Uterus (tissue), 3 donors: ENCODE measurements at regions not wholly inside any gene's neighbourhood (a gene's known extent, or its start where the extent isn't known, plus 50 kb on each side); places are given as distances from the start of the nearest gene placed in this dataset.

Experiments used
- DNase-seq, 2 donors: peaks; one replicate each; pipeline ENCODE4 v3.0.0-alpha.2; 2019 to 2020
- H3K27ac ChIP-seq, 2 donors: fragments of 200-600 bp; sonication (generic); 1 replicate in 1 of 2; 2 replicates in 1 of 2; pipeline ENCODE4 v1.5.1; 2016 to 2018
- H3K27me3 ChIP-seq, 2 donors: fragments of 200-600 bp; sonication (generic); one replicate each; pipeline ENCODE4 v1.5.1; 2018 to 2019; ENCODE audit warnings: control low read depth in 1 of 2
- H3K36me3 ChIP-seq, 2 donors: fragments of 200-600 bp; sonication (generic); one replicate each; pipeline ENCODE4 v1.5.1; 2019; ENCODE audit warnings: control low read depth in 1 of 2
- H3K4me1 ChIP-seq, 2 donors: fragments of 200-600 bp; sonication (generic); one replicate each; pipeline ENCODE4 v1.5.1; 2018 to 2019; ENCODE audit warnings: control low read depth in 1 of 2
- H3K4me3 ChIP-seq, 2 donors: fragments of 200-600 bp; sonication (generic); 1 replicate in 1 of 2; 2 replicates in 1 of 2; pipeline ENCODE4 v1.5.1; 2018 to 2019; ENCODE audit warnings: mild to moderate bottlenecking in 1 of 2
- H3K9me3 ChIP-seq, 2 donors: fragments of 200-600 bp; sonication (generic); one replicate each; pipeline ENCODE4 v1.5.1; 2019; ENCODE audit warnings: control low read depth in 1 of 2
- CTCF ChIP-seq, 4 experiments: fragments of 200-600 bp in 2 of 4; fragments of 450-650 bp in 2 of 4; sonication (generic) in 2 of 4; IDR thresholded peaks; one replicate each; pipeline ENCODE4 v1.5.1; 2016 to 2019; ENCODE audit warnings: antibody characterized with exemption in 4 of 4, mild to moderate bottlenecking in 2 of 4, moderate library complexity in 1 of 4
- POLR2A ChIP-seq, 2 donors: fragments of 450-650 bp; IDR thresholded peaks; one replicate each; pipeline ENCODE4 v1.6.1; 2016; ENCODE audit warnings: antibody characterized with exemption in 2 of 2, mild to moderate bottlenecking in 1 of 2, moderate library complexity in 1 of 2
- intact Hi-C: fragments of 100-400 bp; cut with DNase I; formaldehyde crosslinking; loops from one replicate; pipeline ENCODE4 v1.15.1; 2023; ENCODE audit warnings: low total_unique reads
- donor health status: DM: yes; HTN: yes; CAD: no.

- no peak for DNase-seq
- Histone ChIP-seq H3K4me3 (no peak overlapping the region), H3K36me3 (no peaks in the 10 kb centered on the region), H3K4me1 (no peaks in the 10 kb centered on the region), H3K27me3 (no peaks in the 10 kb centered on the region), H3K9me3 (no peaks in the 10 kb centered on the region), H3K27ac (no peak overlapping the region)
- intact Hi-C loops: no loop called here
- TF ChIP-seq POLR2A (IDR thresholded peaks at IDR 0.05) (no peak), CTCF (IDR thresholded peaks at IDR 0.05) (no peak)
Observed at GRCh38 chr13:78024996-78025395, 106.4 kb upstream of the EDNRB start.

GRCh38 chr13:78022164-78022877 lies 103.7 kb upstream of the EDNRB start:
- intact Hi-C loops: no loop called here
- Histone ChIP-seq H3K36me3 (no peaks in the 10 kb centered on the region), H3K27me3 (no peaks in the 10 kb centered on the region), H3K4me3 (no peak overlapping the region), H3K4me1 (no peaks in the 10 kb centered on the region), H3K27ac (no peak overlapping the region), H3K9me3 (no peaks in the 10 kb centered on the region)
- no peak for DNase-seq
- no peak for TF ChIP-seq POLR2A (IDR thresholded peaks at IDR 0.05)
- TF ChIP-seq CTCF (IDR thresholded peaks at IDR 0.05): no peak

GRCh38 chr13:78020861-78021260 lies 102.2 kb upstream of the EDNRB start:
- TF ChIP-seq CTCF (IDR thresholded peaks at IDR 0.05) (no peak), POLR2A (IDR thresholded peaks at IDR 0.05) (no peak)
- DNase-seq: no peak
- Histone ChIP-seq H3K4me1 (no peaks in the 10 kb centered on the region), H3K27ac (no peak overlapping the region), H3K9me3 (no peaks in the 10 kb centered on the region), H3K27me3 (no peaks in the 10 kb centered on the region), H3K36me3 (no peaks in the 10 kb centered on the region), H3K4me3 (no peak overlapping the region)
- intact Hi-C loops: no loop called here

- Histone ChIP-seq H3K4me1 (no peaks in the 10 kb centered on the region), H3K36me3 (no peaks in the 10 kb centered on the region), H3K27ac (no peak overlapping the region), H3K27me3 (no peaks in the 10 kb centered on the region), H3K4me3 (no peak overlapping the region), H3K9me3 (no peaks in the 10 kb centered on the region)
- TF ChIP-seq POLR2A (IDR thresholded peaks at IDR 0.05) (no peak), CTCF (IDR thresholded peaks at IDR 0.05) (no peak)
- intact Hi-C loops: no loop called here
- DNase-seq: no peak
Observed at GRCh38 chr13:78015782-78016181, 97.2 kb upstream of the EDNRB start.

GRCh38 chr13:78012046-78012445 lies 93.4 kb upstream of the EDNRB start:
- intact Hi-C loops: no loop called here
- Histone ChIP-seq H3K4me3 (no peak overlapping the region), H3K36me3 (no peaks in the 10 kb centered on the region), H3K27me3 (no peaks in the 10 kb centered on the region), H3K9me3 (no peaks in the 10 kb centered on the region), H3K4me1 (no peaks in the 10 kb centered on the region), H3K27ac (no peak overlapping the region)
- TF ChIP-seq CTCF (IDR thresholded peaks at IDR 0.05) (no peak), POLR2A (IDR thresholded peaks at IDR 0.05) (no peak)
- DNase-seq: no peak
